ENCODE measurements at regions not wholly inside any gene's neighbourhood (a gene's known extent, or its start where the extent isn't known, plus 50 kb on each side); places are given as distances from the start of the nearest gene placed in this dataset.
"Not testable (repeated sequence)": the region's sequence is repeated elsewhere in the genome, so short reads cannot be mapped to it uniquely, and the experiment has no call there.

DNA sequence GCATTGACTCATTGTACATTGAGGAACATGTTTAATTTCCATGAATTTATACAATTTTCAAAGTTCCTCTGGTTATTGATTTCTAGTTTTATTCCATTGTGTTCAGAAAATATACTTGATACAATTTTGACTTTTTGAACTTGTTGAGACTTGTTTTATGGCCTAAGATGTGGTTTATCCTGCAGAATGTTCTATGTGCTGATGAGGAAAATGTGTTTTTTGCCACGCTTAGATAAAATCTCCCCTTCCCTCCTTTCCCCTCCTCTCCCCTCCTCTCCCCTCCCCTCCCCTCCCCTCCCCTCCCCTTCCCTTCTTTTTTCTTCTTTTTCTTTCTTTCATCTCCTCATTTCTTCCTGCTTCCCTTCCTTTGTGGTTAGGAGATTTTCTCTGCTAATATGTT is 470.8 kb upstream of the MAP3K7 start:
- H3K4me1 Mint-ChIP-seq, result no peaks in the 10 kb centered on the region
- ChIA-PET CTCF (no interaction called here), POLR2A (no interaction called here)
- H3K9me3 Mint-ChIP-seq, result peaks cover 16% of the 10 kb centered on the region
- no peak overlapping the region for H3K4me3 Mint-ChIP-seq
- intact Hi-C loops (cut with micrococcal nuclease), result no loop called here
- no peaks in the 10 kb centered on the region for H3K27me3 Mint-ChIP-seq
- H3K27ac Mint-ChIP-seq, result no peak overlapping the region
- TF ChIP-seq, protein P1, sequence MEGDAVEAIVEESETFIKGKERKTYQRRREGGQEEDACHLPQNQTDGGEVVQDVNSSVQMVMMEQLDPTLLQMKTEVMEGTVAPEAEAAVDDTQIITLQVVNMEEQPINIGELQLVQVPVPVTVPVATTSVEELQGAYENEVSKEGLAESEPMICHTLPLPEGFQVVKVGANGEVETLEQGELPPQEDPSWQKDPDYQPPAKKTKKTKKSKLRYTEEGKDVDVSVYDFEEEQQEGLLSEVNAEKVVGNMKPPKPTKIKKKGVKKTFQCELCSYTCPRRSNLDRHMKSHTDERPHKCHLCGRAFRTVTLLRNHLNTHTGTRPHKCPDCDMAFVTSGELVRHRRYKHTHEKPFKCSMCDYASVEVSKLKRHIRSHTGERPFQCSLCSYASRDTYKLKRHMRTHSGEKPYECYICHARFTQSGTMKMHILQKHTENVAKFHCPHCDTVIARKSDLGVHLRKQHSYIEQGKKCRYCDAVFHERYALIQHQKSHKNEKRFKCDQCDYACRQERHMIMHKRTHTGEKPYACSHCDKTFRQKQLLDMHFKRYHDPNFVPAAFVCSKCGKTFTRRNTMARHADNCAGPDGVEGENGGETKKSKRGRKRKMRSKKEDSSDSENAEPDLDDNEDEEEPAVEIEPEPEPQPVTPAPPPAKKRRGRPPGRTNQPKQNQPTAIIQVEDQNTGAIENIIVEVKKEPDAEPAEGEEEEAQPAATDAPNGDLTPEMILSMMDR (IDR thresholded peaks at IDR 0.05), result no peak
- DNase-seq (no peak), ATAC-seq (ENCODE audit: low read depth) (no peak)
- no peaks in the 10 kb centered on the region for H3K36me3 Mint-ChIP-seq (ENCODE audit: low read depth)

DNA sequence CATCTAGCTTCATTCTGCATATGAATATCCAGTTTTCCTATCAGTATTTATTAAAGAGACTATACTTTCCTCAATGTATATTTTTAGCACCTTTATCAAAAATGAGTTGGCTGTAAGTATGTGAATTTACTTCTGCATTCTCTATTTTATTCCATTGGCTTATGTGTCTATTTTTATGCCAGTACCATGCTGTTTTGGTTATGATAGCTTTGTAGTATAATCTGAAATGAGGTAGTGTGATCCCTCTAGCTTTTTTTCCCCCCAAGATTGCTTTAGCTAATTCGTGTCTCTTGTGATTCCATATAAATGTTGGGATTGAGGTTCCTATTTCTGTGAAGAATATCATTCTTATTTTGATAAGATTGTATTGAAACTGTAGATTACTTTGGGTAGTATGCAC is 469.1 kb upstream of the MAP3K7 start:
- H3K4me1 Mint-ChIP-seq, result no peaks in the 10 kb centered on the region
- H3K27me3 Mint-ChIP-seq, result no peaks in the 10 kb centered on the region
- H3K27ac Mint-ChIP-seq, result no peak overlapping the region
- ChIA-PET CTCF (no interaction called here), POLR2A (no interaction called here)
- H3K4me3 Mint-ChIP-seq, result no peak overlapping the region
- H3K9me3 Mint-ChIP-seq, result peaks cover 16% of the 10 kb centered on the region
- ATAC-seq (ENCODE audit: low read depth) (no peak), DNase-seq (no peak)
- no peaks in the 10 kb centered on the region for H3K36me3 Mint-ChIP-seq (ENCODE audit: low read depth)
- TF ChIP-seq, protein P1 (IDR thresholded peaks at IDR 0.05), result no peak
- intact Hi-C loops (cut with micrococcal nuclease), result no loop called here

DNA sequence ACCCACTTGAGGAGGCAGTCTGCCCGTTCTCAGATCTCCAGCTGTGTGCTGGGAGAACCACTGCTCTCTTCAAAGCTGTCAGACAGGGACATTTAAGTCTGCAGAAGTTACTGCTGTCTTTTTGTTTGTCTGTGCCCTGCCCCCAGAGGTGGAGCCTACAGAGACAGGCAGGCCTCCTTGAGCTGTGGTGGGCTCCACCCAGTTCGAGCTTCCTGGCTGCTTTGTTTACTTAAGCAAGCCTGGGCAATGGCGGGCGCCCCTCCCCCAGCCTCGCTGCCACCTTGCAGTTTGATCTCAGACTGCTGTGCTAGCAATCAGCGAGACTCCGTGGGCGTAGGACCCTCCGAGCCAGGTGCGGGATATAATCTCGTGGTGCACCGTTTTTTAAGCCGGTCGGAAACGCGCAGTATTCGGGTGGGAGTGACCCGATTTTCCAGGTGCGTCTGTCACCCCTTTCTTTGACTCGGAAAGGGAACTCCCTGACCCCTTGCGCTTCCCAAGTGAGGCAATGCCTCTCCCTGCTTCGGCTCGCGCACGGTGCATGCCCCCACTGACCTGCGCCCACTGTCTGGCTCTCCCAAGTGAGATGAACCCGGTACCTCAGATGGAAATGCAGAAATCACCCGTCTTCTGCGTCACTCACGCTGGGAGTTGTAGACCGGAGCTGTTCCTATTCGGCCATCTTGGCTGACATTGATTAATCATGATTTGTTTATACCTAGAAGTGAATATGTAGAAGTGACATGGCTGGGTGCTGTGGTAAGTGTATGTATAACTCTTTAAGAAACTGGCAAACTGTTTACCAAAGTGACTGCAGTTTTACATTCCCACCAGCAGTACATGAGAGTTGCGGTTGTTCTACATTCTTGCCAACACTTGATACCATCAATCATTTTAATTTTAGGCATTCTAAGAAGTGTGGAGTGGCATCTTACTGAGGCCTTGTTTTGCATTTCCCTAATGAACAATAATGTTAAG is 465.9 kb upstream of the MAP3K7 start:
- intact Hi-C loops (cut with micrococcal nuclease); H3K27me3 Mint-ChIP-seq; POLR2A ChIA-PET; CTCF ChIA-PET; H3K4me1 Mint-ChIP-seq; H3K4me3 Mint-ChIP-seq; H3K9me3 Mint-ChIP-seq; DNase-seq; H3K27ac Mint-ChIP-seq; ATAC-seq (ENCODE audit: low read depth); H3K36me3 Mint-ChIP-seq (ENCODE audit: low read depth): not testable (repeated sequence)

DNA sequence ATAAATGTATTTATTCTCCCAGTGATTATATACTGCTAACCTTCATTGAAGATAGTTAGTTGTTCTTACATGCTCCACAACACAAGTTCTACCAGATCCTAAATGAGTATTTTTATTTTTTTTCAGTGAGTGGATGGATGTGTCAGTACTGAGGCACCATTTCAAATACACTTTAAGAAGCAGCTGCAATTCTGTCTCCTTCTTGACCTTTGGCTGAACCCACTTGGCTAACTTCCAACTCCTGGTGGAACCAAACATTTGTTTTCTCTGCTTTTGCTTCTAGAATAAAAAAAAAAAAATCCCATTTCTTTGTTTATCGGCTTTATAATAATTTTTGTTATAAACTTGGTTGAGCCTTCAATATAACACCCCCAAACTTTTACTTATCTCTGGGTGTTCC is 458.3 kb upstream of the MAP3K7 start:
- no peaks in the 10 kb centered on the region for H3K36me3 Mint-ChIP-seq (ENCODE audit: low read depth)
- ATAC-seq (ENCODE audit: low read depth) (no peak), DNase-seq (no peak)
- TF ChIP-seq, protein P1 (IDR thresholded peaks at IDR 0.05), result no peak
- intact Hi-C loops (cut with micrococcal nuclease), result no loop called here
- no peaks in the 10 kb centered on the region for H3K27me3 Mint-ChIP-seq
- no peak overlapping the region for H3K4me3 Mint-ChIP-seq
- no peaks in the 10 kb centered on the region for H3K4me1 Mint-ChIP-seq
- ChIA-PET CTCF (no interaction called here), POLR2A (no interaction called here)
- H3K9me3 Mint-ChIP-seq, result peaks cover 3% of the 10 kb centered on the region
- H3K27ac Mint-ChIP-seq, result no peak overlapping the region

DNA sequence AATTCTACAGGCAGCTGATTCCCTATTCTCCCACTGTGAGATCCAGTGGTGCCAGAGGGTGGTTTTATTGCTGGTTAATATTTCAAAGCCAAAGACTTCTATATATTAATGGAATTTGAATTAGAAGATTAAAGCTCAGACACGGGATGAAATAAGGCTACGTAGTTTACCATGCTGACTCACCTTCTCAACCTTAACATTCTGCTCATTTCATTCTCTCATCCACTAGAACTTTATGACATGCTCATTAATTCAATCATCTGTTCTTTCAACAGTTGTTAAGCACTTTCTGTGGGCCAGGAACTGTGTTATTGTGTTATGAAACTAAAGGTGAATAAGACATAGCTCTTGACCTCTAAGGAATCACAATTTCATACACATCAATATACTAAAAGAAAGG is 456.9 kb upstream of the MAP3K7 start:
- POLR2A ChIA-PET, result no interaction called here
- H3K4me3 Mint-ChIP-seq, result no peak overlapping the region

More for the DNA sequence above, 456.9 kb upstream of the MAP3K7 start:
- H3K9me3 Mint-ChIP-seq, result peaks cover 3% of the 10 kb centered on the region
- ATAC-seq (ENCODE audit: low read depth) (no peak), DNase-seq (no peak)
- TF ChIP-seq, protein P1 (IDR thresholded peaks at IDR 0.05), result no peak
- H3K27ac Mint-ChIP-seq, result no peak overlapping the region
- intact Hi-C loops (cut with micrococcal nuclease), result no loop called here
- no peaks in the 10 kb centered on the region for H3K27me3 Mint-ChIP-seq
- no peaks in the 10 kb centered on the region for H3K4me1 Mint-ChIP-seq
- no peaks in the 10 kb centered on the region for H3K36me3 Mint-ChIP-seq (ENCODE audit: low read depth)
- CTCF ChIA-PET, result no interaction called here

Data from activated B cell treated with CpG ODN at 0.5 μM for 24 hours (primary cell).